Fibroblast of lung (primary cell): ENCODE measurements at regions not wholly inside any gene's neighbourhood (a gene's known extent, or its start where the extent isn't known, plus 50 kb on each side); places are given as distances from the start of the nearest gene placed in this dataset.

ENCODE experiments used
- DNase-seq, 2 donors: peaks; one replicate each; pipeline versions ENCODE4 v3.0.0 to v3.0.0-alpha.2; 2010; ENCODE audit warnings: low read depth in 2 of 2
- H2AFZ ChIP-seq: 2 replicates; pipeline ENCODE4 v1.5.1; 2012; ENCODE audit warnings: low read length, control low read depth, inconsistent platforms
- H3K27ac ChIP-seq: 2 replicates; pipeline ENCODE4 v1.5.1; 2011; ENCODE audit warnings: low read length, control low read depth; ENCODE audit not compliant: insufficient read depth
- H3K27me3 ChIP-seq: 2 replicates; pipeline ENCODE4 v1.5.1; 2011; ENCODE audit warnings: mild to moderate bottlenecking, low read length; ENCODE audit not compliant: control insufficient read depth, insufficient read depth
- H3K36me3 ChIP-seq: 2 replicates; pipeline ENCODE4 v1.5.1; 2011; ENCODE audit warnings: low read length; ENCODE audit not compliant: control insufficient read depth, insufficient read depth
- H3K4me1 ChIP-seq: 2 replicates; pipeline ENCODE4 v1.5.1; 2011; ENCODE audit warnings: low read length; ENCODE audit not compliant: control insufficient read depth, insufficient read depth; ENCODE audit errors: extremely low read depth
- H3K4me2 ChIP-seq: 2 replicates; pipeline ENCODE4 v1.5.1; 2011; ENCODE audit warnings: low read length, control low read depth; ENCODE audit not compliant: insufficient read depth; ENCODE audit errors: extremely low read depth
- H3K4me3 ChIP-seq, 4 experiments: fragments of 200-600 bp in 1 of 4; sonication (generic) in 1 of 4; replicated peaks in 1 of 4; 2 replicates each; pipeline ENCODE4 v1.5.1; 2011 to 2016; ENCODE audit warnings: low read length in 4 of 4, low read depth in 3 of 4, mild to moderate bottlenecking in 3 of 4, control low read depth in 2 of 4, inconsistent platforms in 1 of 4, mixed read lengths in 1 of 4; ENCODE audit not compliant: insufficient read depth in 1 of 4; ENCODE audit errors: control extremely low read depth in 1 of 4
- H3K79me2 ChIP-seq: 2 replicates; pipeline ENCODE4 v1.5.1; 2012; ENCODE audit warnings: mild to moderate bottlenecking, low read length, inconsistent platforms; ENCODE audit not compliant: control insufficient read depth, insufficient read depth
- H3K9ac ChIP-seq: 2 replicates; pipeline ENCODE4 v1.5.1; 2011; ENCODE audit warnings: mild to moderate bottlenecking, low read length, control low read depth; ENCODE audit not compliant: insufficient read depth
- H3K9me3 ChIP-seq: 2 replicates; pipeline ENCODE4 v1.5.1; 2012; ENCODE audit warnings: low read depth, low read length; ENCODE audit not compliant: control insufficient read depth, insufficient read depth
- H4K20me1 ChIP-seq: 2 replicates; pipeline ENCODE4 v1.5.1; 2011; ENCODE audit warnings: low read length; ENCODE audit not compliant: control insufficient read depth, insufficient read depth; ENCODE audit errors: extremely low read depth
- EZH2 ChIP-seq: IDR thresholded peaks from 2 replicates; pipeline ENCODE4 v1.5.1; 2012; ENCODE audit warnings: low read length, control low read depth, mild to moderate bottlenecking; ENCODE audit errors: missing control alignments
- TF ChIP-seq, protein P1 (sequence below), 2 donors: IDR thresholded peaks in 1 of 2; conservative IDR thresholded peaks in 1 of 2; 1 replicate in 1 of 2; 2 replicates in 1 of 2; pipeline ENCODE4 v1.5.1; 2011 to 2012; ENCODE audit warnings: low read length in 2 of 2, control low read depth in 1 of 2, inconsistent platforms in 1 of 2, low read depth in 1 of 2, mild to moderate bottlenecking in 1 of 2

DNA sequence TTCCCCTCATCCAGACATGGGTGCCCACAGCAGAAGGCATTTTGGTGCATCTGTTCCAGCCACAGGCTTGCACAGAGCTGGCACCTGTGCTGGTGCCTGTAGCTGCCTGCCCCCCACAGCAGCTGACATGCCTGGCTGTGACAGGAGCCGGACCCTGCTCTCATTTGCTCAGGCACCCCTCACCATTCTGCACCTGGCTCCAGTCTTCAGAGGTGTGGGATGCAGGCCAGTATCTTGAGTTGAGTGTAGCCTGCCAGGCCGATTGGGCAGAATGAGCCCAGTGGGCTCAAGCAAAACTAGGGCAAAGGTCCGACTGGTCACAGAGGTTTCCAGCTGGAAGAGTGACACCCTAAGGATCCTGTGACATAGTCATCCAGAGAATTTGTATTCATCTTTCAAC is 887.7 kb downstream of the CDH11 start:
- Histone ChIP-seq H3K27me3 (no peaks in the 10 kb centered on the region), H3K4me1 (no peaks in the 10 kb centered on the region), H3K4me3 (no peak overlapping the region), H4K20me1 (no peaks in the 10 kb centered on the region), H3K79me2 (no peaks in the 10 kb centered on the region), H2AFZ (no peak overlapping the region), H3K36me3 (no peaks in the 10 kb centered on the region), H3K4me2 (no peak overlapping the region), H3K27ac (no peak overlapping the region), H3K9me3 (no peaks in the 10 kb centered on the region), H3K9ac (no peak overlapping the region)
- DNase-seq = no peak
- no peak for TF ChIP-seq EZH2
- TF ChIP-seq, protein P1, sequence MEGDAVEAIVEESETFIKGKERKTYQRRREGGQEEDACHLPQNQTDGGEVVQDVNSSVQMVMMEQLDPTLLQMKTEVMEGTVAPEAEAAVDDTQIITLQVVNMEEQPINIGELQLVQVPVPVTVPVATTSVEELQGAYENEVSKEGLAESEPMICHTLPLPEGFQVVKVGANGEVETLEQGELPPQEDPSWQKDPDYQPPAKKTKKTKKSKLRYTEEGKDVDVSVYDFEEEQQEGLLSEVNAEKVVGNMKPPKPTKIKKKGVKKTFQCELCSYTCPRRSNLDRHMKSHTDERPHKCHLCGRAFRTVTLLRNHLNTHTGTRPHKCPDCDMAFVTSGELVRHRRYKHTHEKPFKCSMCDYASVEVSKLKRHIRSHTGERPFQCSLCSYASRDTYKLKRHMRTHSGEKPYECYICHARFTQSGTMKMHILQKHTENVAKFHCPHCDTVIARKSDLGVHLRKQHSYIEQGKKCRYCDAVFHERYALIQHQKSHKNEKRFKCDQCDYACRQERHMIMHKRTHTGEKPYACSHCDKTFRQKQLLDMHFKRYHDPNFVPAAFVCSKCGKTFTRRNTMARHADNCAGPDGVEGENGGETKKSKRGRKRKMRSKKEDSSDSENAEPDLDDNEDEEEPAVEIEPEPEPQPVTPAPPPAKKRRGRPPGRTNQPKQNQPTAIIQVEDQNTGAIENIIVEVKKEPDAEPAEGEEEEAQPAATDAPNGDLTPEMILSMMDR (conservative IDR thresholded peaks at IDR 0.05 in 1 of 2, IDR thresholded peaks at IDR 0.05 in 1 of 2; ENCODE audit: low read depth in 1 of 2, low read length in 2 of 2) = no peak

DNA sequence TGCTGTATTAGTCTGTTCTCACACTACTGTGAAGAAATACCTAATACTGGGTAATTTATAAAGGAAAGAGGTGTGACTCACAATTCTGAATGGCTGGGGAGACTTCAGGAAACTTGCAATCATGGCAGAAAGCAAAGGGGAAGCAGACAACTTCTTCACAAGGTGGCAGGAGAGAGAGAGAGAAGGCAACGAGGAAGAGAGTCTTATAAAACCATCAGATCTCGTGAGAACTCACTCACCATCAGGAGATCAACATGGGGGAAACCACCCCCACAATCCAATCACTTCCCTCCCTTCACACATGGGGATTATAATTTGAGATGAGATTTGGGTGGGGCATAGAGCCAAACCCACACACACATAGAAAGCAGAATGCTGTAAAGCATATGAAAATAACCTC is 896.2 kb downstream of the CDH11 start:
- H4K20me1 ChIP-seq = no peaks in the 10 kb centered on the region
- H3K79me2 ChIP-seq = no peaks in the 10 kb centered on the region
- H2AFZ ChIP-seq = no peak overlapping the region
- DNase-seq = no peak
- H3K4me1 ChIP-seq = no peaks in the 10 kb centered on the region
- no peak overlapping the region for H3K4me3 ChIP-seq
- no peak overlapping the region for H3K4me2 ChIP-seq
- H3K27ac ChIP-seq = no peak overlapping the region
- no peaks in the 10 kb centered on the region for H3K9me3 ChIP-seq
- H3K27me3 ChIP-seq = no peaks in the 10 kb centered on the region
- no peak for TF ChIP-seq EZH2
- TF ChIP-seq, protein P1 (conservative IDR thresholded peaks at IDR 0.05 in 1 of 2, IDR thresholded peaks at IDR 0.05 in 1 of 2; ENCODE audit: low read depth in 1 of 2, low read length in 2 of 2) = no peak
- H3K9ac ChIP-seq = no peak overlapping the region
- H3K36me3 ChIP-seq = no peaks in the 10 kb centered on the region

DNA sequence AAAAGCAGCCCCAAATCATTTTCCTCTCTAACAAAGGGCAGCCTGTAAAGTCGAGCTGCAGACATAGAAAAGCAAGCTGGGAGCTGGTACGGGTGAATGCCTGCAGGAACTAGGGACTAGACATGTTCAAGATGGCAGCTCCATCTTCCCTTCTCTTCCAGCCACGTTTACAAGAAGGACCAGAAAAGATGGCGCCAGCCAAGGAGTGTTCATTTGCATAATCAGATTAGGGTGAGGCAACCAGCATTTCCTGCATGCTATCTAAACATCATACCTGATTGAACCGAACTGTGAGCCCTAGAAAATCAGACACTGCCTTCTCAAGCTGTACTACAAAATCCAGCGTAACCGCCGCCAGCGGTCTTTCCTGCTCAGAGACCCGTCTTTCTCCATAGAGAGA is 896.8 kb downstream of the CDH11 start:
- H2AFZ ChIP-seq = no peak overlapping the region
- H3K9me3 ChIP-seq = no peaks in the 10 kb centered on the region
- no peaks in the 10 kb centered on the region for H3K4me1 ChIP-seq
- no peaks in the 10 kb centered on the region for H3K27me3 ChIP-seq
- no peaks in the 10 kb centered on the region for H3K79me2 ChIP-seq
- no peaks in the 10 kb centered on the region for H4K20me1 ChIP-seq
- H3K4me3 ChIP-seq = no peak overlapping the region
- DNase-seq = no peak
- no peak for TF ChIP-seq EZH2
- TF ChIP-seq, protein P1 (conservative IDR thresholded peaks at IDR 0.05 in 1 of 2, IDR thresholded peaks at IDR 0.05 in 1 of 2; ENCODE audit: low read depth in 1 of 2, low read length in 2 of 2) = no peak
- H3K4me2 ChIP-seq = no peak overlapping the region
- H3K9ac ChIP-seq = no peak overlapping the region
- no peak overlapping the region for H3K27ac ChIP-seq
- no peaks in the 10 kb centered on the region for H3K36me3 ChIP-seq
